Stimulated activated CD8-positive, alpha-beta memory T cell treated with anti-CD3 and anti-CD28 coated beads, Interleukin-2, amount 100 ng/mL, for 48 hours (primary cell): ENCODE measurements at regions not wholly inside any gene's neighbourhood (a gene's known extent, or its start where the extent isn't known, plus 50 kb on each side); places are given as distances from the start of the nearest gene placed in this dataset.
"Not testable (repeated sequence)": the region's sequence is repeated elsewhere in the genome, so short reads cannot be mapped to it uniquely, and the experiment has no call there.

Source experiments
- DNase-seq, 2 donors: peaks; one replicate each; pipeline ENCODE4 v3.0.0-alpha.2; 2020; ENCODE audit warnings: low read depth in 2 of 2

DNA sequence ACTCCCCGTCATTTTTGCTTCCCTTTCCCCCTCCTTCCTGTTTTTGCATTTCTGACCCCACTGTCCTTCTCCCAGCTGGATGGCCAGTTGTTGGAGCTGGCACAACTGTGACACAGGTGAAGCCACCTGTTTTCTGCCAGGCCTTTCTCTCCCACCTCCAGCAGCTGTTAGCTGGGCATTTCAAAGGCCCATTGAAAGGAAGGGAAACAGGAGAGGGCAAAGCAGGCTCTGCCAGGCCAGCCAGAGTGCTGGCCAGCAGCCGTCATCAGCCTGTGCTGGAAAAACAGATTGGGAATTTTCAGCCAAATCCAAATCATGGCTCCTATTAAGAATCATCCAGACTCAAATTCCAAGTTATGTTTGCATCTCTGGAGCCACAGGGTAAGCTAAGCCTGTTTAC is 155.2 kb upstream of the C2CD4B start:
- no peak for DNase-seq

DNA sequence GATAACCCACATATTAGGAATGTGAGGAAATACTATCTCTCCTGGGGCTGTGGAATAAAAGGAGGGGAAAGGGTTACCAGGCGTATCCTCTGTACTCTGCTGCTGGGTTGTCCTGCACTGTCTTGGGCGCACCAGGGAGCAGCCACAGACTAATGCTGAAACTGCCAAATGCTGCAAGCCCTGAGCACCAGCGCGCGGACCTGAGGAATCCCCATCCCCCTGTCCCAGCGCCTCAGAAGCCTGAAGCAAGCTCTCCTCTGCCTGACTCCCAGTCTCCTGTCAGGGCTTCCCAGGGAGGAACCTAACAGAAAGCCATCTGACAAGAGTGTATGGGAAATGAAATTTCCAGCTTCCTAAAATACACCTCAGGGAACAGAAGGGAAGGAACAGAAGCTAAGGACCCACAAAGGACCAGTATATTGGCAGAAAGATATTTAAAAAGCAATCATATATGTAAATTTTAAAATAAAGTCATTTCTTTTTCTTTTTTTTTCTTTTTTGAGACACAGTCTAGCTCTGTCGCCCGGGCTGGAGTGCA is 158.3 kb upstream of the C2CD4B start:
- DNase-seq = no peak

DNA sequence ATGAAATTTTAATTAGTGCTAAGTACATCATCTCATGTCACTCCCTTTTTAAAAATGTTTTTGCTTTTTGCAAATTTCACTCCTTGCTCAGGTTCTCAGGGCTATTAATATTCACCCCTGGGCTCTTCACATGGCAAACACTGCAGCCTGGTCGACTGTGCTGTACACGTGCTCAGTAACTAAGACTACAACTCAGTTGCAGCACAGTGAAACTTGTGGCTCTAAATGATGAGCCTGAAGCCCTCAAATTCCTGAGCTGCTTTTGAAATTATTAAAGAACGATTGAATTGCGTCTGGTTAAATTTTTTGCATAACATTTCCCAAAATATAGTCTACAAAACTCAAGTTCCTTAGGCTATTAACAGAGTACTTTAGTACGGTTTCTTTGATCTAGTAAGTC is 159.3 kb upstream of the C2CD4B start:
- no peak for DNase-seq

DNA sequence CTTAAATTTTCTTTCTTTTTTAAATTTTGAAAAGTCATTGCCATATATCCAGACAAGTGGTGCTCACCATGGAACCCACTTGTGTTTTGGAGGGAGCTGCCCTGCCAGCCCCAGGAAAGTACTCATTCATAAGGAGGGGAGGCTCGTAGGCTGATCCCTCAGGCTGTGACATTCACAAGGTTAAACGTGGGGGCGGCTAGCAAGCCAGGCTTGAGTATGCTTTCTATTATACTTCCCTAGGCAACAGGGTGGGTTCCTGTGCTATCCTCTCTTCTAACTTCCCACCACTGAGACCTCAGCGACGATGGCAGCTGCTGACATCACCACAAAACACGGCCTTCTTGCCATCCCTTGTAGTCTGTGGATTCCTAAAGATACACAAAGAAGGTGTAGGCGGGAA is 160.5 kb upstream of the C2CD4B start:
- no peak for DNase-seq

DNA sequence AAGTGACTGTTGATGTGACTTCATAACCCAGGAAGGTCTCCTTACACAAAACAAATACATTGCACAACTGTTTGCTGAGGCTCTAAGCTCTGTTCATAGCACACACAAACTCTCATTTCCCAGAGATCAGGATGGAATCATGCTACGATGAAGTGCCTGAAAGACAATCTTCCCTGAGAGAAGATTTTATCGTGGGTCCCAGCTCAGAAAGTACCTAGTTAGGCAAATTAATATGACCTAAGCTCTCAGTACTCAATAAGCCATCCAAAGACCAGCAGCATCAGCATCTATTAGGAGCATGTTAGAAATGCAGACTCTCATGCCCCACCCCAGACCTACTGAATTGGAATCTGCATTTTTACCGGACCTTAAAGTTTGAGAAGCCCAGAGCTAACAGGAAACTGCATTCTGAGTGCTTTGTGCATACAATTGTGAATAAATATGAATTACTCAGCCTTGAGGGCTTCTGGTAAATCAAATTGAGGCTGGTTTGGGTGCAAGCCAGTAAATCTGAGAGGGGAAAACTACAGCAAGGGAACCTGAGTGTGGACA is 161.5 kb upstream of the C2CD4B start:
- no peak for DNase-seq

DNA sequence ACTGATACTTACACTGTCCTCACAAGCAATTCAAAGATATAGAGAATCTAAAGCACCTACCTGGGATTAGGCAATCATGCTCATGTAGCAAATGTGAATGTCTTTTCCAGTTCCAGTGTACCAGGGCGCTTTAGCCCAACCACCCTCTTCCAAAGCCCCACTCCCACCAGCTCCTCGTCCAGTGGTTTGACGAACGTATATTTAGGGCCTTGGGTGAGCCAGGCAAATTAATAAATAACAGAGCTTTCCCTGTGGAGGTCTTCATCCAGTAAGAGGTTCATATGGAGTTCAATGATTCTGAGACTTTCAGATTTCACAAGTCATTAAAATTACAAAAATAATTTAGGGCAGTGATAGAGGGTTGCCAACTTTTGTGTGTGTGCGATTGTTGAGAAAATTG is 162.3 kb upstream of the C2CD4B start:
- no peak for DNase-seq

DNA sequence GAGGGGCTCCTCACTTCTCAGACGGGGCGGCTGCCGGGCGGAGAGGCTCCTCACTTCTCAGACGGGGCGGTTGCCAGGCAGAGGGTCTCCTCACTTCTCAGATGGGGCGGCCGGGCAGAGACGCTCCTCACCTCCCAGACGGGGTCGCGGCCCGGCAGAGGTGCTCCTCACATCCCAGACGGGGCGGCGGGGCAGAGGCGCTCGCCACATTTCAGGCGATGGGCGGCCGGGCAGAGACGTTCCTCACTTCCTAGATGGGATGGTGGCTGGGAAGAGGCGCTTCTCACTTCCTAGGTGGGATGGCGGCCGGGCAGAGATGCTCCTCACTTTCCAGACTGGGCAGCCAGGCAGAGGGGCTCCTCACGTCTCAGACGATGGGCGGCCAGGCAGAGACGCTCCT is 167.4 kb upstream of the C2CD4B start:
- DNase-seq = not testable (repeated sequence)

DNA sequence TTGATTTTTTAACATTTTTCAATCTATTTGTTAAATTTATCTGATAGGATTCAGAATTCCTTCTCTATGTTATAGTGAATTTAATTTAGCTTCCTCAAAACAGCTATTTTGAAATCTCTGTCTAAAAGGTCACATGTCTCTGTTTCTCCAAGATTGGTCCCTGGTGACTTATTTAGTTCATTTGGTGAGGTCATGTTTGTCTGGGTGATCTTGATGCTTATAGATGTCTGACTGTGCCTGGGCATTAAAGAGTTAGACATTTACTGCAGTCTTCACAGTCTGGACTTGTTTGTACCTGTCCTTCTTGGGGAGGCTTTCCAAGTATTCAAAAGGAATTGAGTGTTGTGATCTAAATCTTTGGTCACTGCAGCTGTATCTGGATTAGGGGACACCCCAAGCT is 169.5 kb upstream of the C2CD4B start:
- DNase-seq = no peak

DNA sequence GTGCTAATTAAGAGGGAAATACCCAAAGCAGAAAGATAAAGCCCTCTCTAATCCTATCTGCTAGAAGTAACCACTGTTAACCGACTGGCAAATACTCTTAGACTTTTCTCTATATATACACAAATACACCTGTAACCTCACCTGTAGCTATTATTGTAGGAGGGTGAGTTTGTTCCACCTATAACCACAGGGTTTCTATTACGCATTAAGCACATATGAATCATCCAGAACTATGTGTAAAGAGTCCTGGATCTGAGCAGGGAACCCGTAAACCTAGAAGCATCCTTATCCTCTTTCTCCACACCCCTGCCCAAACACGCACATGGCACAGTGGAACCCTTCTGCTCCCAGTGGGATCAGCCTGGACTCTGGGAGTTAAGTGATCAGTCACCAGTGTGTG is 172.8 kb upstream of the C2CD4B start:
- no peak for DNase-seq

DNA sequence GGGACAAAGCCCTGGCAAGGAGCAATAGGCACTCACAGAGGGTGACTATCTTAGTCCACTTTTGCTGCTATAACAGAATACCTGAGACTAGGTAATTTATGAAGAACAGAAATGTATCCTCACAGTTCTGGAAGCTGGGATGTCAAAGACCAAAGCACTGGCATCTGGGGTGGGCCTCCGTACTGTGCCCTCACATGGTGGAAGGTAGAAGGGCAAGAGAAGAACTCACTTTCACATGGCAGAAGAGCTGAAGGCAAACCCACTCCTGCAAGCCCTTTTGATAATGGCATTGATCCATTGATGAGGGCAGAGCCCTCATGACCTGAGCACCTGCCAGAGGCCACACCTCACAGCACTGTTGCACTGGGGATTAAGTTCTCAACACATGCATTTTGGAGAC is 173.4 kb upstream of the C2CD4B start:
- no peak for DNase-seq

DNA sequence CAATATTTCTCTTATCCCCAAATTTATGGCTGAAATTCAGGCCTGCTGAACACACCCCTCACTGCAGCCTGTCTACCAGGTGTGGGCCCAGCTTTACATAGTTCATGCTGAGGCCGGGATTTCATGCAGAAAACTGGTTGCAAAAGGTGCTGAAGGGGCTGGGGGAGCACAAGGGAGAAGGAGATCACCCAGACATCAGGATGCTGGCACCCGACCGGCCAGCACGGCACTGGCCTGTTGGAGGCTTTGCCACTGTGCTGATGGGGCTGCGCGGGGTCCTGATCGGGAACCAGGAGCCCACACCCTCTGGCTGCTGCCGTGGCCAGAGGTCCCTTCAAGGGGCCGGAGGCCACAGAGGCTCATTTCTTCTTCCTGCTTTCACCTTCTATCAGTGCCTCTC is 177.9 kb upstream of the C2CD4B start:
- DNase-seq = no peak

DNA sequence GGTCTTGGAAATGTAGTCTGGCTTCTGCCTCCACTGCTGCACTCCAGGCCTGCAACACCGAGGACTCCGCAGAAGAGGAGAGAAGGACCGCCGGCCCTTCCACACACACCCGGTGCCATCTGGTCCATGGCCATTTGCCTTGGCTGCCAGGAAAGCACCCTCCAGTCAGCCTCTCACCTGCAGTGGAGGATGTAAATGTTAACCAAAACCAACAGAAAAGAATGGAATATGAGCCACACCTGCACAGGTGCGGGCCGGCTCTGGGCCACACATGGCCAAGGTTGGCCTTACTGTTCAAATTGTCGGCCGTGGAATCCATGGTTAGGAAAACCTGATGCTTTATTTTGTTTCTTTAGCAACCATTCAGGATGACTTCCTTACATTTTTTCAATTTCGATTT is 178.3 kb upstream of the C2CD4B start:
- no peak for DNase-seq

DNA sequence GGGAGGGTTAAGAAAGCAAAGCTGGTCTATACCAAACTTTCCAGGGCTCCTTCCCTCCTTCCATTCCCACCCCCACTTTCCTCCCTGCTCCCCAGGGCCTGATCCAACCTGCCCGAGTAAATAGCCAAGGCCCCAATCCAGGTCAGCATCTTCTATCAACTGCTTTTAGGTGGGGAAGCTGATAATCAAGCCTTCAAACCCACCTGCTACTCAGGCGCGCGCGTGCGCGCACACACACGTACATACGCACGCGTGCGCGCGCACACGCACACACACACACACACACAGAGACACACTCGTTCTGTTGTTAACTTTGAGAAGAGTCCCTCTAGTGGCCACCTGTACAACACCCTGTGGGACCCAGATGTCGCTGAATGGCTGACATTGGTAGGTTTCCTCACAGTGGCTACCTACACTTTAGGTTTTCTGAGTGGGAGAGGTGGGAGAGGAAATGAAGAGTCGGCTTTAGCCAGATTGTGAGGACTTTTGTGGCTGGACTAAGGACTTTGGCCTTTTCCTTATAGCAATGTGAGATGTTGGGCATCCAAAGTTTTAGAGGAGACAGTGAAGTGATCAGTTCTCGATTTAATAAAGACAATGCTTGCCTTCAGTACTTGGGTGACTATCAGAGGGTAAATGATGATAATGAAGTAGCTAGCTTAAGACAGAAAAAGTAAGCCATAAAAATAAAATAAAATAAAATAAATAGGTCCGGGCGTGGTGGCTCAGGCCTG is 179.9 kb upstream of the C2CD4B start:
- peak; percentile 23 to 32 for DNase-seq

DNA sequence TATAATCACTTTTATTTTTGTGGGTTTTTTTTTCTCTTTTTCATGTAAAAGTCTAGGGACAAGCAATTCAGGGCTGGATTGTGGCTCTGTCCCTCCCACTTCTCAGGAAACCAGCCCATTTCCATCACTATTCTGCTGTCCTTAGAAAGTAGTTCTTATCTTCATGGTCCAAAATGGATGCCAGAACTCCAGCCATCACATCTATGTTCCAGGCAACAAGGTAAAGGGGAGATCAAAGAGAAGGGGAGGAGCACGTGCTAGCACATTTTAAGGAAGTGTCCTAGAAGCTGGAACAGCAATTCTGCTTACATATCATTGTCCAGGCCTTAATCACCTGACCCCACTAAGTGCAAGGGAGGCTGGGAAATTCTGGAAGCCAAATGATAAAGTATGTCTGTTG is 181.1 kb upstream of the C2CD4B start:
- DNase-seq = no peak

DNA sequence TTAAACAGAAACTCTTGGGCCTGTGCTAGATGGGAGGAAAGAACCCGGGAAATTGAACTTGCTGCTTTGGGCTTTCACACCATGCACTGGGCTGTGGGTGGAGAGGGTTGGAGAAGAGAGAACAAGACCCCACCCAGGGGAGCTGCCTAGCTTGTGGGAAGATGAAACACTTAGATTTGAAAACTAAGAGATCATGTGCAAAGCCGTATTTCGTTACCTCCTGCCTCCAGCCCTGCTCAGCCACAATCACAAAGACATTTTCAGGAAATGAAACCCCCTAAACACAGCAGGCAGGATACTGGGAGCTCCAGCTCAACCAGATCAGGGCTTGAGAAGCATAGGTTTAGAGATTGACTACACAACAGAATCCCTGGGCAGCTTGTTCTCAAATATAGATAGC is 183.0 kb upstream of the C2CD4B start:
- no peak for DNase-seq

DNA sequence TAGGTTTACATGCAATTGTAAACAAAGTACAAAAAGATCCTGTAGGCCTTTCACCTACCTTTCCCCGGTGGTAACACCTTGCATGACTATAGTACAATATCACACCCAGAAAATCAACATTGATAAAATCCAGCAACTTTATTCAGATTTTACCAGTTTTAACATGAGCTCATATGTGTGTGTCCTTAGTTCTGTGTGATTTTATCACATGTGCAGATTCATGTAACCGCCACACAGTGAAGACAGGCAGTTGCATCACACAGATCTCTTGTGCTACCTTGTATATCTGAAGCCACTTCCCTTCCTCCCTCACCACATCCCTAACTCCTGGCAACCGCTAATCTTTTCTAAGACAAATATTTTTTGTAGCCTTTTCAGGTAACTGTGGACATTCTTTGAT is 183.5 kb upstream of the C2CD4B start:
- no peak for DNase-seq

DNA sequence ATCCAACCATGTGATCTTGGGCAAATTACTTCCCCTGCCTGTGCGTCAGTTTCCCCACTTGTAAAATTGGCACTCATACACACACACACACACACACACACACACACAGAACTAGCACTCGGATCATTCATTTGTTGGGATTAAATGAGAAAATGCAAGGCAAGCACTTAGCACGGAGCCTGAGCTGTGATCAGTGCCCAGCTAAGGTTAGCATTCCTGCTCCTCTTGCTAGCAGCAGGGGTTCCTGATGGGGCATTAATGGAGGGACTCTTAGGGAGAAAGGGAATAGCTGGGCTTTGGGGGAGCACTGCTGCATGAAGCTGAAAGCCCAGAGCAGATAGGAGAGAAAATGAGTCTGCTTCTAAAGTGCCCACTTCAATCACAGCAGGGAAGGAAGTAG is 187.7 kb upstream of the C2CD4B start:
- no peak for DNase-seq

DNA sequence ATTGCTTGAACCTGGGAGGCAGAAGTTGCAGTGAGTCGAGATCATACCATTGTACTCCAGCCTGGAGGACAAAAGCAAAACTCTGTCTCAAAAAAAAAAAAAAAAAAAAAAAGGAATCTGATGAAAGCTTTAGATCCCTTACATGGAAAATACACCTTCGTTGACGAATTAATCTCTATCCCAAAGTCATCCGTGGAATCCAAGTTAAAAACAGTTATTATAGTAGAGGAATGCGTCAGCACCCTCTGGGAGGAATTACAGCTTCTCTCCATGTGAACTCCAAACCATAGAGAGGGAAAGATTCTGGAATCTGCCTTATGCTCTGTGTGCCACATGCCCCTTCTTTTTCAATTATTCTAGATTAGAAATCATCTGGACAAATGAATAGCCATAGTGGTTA is 192.3 kb upstream of the C2CD4B start:
- DNase-seq = no peak

DNA sequence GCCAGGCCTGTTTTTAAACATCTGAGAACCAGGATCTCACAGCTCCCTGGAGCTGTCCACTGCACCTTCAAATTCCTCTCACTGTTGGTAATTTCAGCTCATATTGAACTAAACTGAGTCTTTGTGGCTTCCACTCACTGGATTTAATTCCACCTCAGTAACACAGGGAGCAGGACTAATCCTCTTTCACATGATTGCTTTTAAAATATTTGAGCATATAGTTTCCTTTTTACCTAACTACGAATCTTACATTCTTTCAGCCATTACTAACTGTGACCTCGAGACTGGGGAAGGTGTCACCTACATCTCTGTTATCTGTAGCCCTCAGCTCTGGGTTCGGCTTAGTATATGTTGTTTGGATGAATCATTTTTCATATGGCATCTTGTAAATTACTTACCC is 194.3 kb upstream of the C2CD4B start:
- no peak for DNase-seq

DNA sequence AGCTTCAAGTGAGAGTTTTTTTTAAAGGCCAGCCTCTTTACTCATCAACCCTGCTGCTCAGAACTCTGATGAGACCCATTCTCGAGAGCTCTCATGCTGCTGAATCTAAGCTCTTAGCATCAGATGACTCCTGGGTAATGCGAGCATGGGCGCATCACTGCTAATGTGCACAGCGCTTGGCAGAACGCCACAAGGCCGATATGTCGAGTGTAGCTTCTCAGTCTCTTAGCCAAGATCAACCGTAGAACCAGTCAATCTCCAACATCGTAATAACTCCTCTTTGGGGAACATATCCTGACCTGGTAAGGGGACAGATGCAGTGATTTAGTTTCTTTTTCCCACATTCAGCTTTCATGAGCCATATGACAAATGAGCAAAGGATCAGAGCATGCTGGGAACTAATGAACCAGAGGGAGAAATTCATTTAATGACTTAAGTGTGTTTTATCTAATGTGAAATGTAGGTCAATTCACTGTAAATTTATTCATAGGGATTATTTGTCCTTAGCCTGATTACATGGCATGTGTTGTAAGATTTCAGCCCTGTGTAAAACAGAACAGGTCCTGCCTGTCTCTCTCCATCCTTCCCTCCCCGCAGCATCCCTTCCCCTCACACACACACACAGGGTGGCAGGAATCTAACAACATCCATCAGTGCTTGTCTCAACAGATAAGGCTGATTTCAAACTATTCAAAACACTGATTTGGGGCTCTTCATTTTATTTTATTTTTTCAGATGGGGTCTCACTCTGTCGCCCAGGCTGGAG is 195.4 kb upstream of the C2CD4B start:
- no peak for DNase-seq

DNA sequence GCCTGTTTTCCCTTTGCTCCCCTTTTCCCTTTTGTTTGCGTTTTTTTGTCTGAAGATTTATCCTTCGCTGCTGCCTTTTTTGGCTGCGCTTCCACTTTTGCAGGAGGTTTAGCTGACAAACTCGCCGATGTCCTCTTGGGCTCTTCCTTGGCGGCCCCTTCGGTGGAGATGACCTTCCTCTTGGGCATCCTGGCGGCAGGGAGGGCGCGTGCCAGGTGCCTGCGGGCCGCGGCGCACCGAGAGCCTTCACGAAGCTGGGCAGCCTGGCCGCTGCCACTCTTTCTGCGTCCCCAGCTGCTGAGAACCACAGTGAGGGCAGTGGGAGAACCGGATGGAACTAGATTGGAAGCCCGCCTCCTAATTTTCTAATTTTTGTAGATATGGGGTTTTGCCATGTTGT is 197.1 kb upstream of the C2CD4B start:
- DNase-seq = no peak

DNA sequence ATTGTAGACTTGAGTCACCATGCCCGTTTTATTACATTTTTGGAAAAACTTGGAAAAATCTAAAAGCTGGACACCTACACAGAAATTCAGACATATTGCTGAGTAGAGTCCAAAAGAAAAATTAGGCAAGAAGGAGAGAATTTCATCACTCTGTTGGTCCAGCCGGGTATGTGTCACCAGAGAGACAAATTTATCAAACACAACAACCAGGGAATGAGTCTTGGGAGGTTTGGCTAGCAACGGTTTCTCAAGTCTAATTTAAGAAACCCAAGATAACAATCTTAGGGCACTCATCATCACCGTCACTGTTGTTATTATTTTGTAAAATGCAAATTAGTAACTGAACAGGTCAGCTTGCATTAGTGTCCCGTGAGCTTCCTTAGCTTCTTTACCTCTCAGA is 197.5 kb upstream of the C2CD4B start:
- DNase-seq = no peak

DNA sequence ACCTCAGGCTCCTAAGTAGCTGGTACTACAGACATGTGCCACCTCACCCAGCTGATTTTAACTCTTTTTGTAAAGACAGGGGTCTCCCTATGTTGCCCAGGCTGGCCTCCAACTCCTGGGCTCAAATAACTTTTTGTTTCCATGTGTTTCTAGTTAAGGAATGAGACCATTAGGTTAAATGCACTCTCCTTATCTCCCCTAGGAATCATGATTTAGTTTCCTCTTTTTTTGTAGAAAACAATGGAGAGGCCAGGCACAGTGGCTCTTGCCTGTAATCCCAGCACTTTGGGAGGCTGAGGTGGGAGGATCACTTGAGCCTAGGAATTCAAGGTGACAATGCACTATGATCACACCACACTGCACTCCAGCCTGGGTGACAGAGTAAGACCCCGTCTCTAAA is 198.8 kb upstream of the C2CD4B start:
- DNase-seq = no peak
